Adrenal gland (tissue), 9 donors: ENCODE measurements at regions not wholly inside any gene's neighbourhood (a gene's known extent, or its start where the extent isn't known, plus 50 kb on each side); places are given as distances from the start of the nearest gene placed in this dataset.

Experiments used
- DNase-seq, 7 donors: peaks; one replicate each; pipeline ENCODE4 v3.0.0-alpha.2; 2019 to 2020
- H3K27ac ChIP-seq, 5 donors: fragments of 200-600 bp; sonication (generic) in 4 of 5; 1 replicate in 3 of 5; 2 replicates in 2 of 5; pipeline versions ENCODE4 v1.5.1 to v1.8.0; 2016 to 2020; ENCODE audit warnings: mild to moderate bottlenecking in 1 of 5
- H3K27me3 ChIP-seq: fragments of 200-600 bp; 2 replicates; pipeline ENCODE4 v1.8.0; 2021
- H3K36me3 ChIP-seq, 2 donors: fragments of 200-600 bp; replicated peaks in 1 of 2; 1 replicate in 1 of 2; 2 replicates in 1 of 2; pipeline versions ENCODE4 v1.5.1 to v1.8.0; 2018 to 2022
- H3K4me1 ChIP-seq, 2 donors: fragments of 200-600 bp; replicated peaks in 1 of 2; 1 replicate in 1 of 2; 2 replicates in 1 of 2; pipeline versions ENCODE4 v1.5.1 to v1.8.0; 2018 to 2021
- H3K4me3 ChIP-seq, 4 donors: fragments of 200-600 bp; sonication (generic) in 3 of 4; one replicate each; pipeline ENCODE4 v1.5.1; 2016 to 2018
- H3K9me3 ChIP-seq, 3 donors: fragments of 200-600 bp; sonication (generic) in 1 of 3; replicated peaks in 1 of 3; 1 replicate in 2 of 3; 2 replicates in 1 of 3; pipeline versions ENCODE4 v1.5.1 to v1.8.0; 2016 to 2021
- POLR2A ChIP-seq, 2 donors: fragments of 450-650 bp; IDR thresholded peaks; one replicate each; pipeline ENCODE4 v1.6.1; 2017; ENCODE audit warnings: antibody characterized with exemption in 2 of 2, mild to moderate bottlenecking in 2 of 2, moderate library complexity in 1 of 2
- WGBS, 4 donors: extraction: QIAGEN DNeasy Blood & Tissue Kit in 2 of 4; methylation state at CpG; one replicate each; pipeline versions ENCODE4 v1.1.5 to v1.1.7; 2013 to 2017; 5-methylcytosine and 5-hydroxymethylcytosine counted together
- intact Hi-C, 2 donors: fragments of 100-400 bp; cut with DNase I; formaldehyde crosslinking; loops; one replicate each; pipeline versions ENCODE4 v1.14.1 to v1.15.0; 2022 to 2023
- TF ChIP-seq, protein P1 (sequence below), 6 experiments: fragments of 450-650 bp in 4 of 6; fragments of 200-600 bp in 2 of 6; sonication (generic) in 1 of 6; IDR thresholded peaks; 1 replicate in 5 of 6; 2 replicates in 1 of 6; pipeline versions ENCODE4 v1.5.1 to v1.8.0; 2016 to 2021; ENCODE audit warnings: antibody characterized with exemption in 6 of 6, mild to moderate bottlenecking in 2 of 6, moderate library complexity in 1 of 6
- donor health status: healthy with polysubstance abuse.
- donor health status: Bipolar disorder and iron deficiency.
- donor health status: DM: yes; HTN: yes; CAD: no.
- donor health status: DM: no; HTN: no; CAD: no.
- donor health status: DM: no; HTN: no; CAD: no.

DNA sequence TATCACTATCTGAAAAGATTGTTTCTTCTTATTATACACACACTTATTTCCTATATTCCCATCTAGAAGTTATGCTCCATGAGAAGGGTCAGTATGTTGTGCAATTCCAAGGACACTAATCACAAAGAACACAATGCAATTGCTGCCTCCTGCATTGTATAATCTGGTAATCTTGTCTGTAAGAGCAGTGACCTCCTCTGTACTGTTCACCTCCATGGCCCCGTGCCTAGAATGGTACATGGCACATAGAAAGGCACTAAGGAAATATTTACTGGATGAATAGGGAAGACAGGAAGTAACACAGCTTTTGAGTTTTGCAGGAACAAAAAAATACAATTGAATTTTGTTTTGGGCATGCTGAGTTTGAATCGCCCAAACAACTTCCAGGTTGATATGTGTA is 214.6 kb upstream of the SALL1 start:
- Histone ChIP-seq H3K9me3 (no peaks in the 10 kb centered on the region), H3K27ac (no peak overlapping the region), H3K36me3 (no peaks in the 10 kb centered on the region), H3K27me3 (no peaks in the 10 kb centered on the region), H3K4me3 (no peak overlapping the region), H3K4me1 (no peaks in the 10 kb centered on the region)
- no peak for DNase-seq
- no peak for TF ChIP-seq POLR2A (IDR thresholded peaks at IDR 0.05)
- TF ChIP-seq, protein P1, sequence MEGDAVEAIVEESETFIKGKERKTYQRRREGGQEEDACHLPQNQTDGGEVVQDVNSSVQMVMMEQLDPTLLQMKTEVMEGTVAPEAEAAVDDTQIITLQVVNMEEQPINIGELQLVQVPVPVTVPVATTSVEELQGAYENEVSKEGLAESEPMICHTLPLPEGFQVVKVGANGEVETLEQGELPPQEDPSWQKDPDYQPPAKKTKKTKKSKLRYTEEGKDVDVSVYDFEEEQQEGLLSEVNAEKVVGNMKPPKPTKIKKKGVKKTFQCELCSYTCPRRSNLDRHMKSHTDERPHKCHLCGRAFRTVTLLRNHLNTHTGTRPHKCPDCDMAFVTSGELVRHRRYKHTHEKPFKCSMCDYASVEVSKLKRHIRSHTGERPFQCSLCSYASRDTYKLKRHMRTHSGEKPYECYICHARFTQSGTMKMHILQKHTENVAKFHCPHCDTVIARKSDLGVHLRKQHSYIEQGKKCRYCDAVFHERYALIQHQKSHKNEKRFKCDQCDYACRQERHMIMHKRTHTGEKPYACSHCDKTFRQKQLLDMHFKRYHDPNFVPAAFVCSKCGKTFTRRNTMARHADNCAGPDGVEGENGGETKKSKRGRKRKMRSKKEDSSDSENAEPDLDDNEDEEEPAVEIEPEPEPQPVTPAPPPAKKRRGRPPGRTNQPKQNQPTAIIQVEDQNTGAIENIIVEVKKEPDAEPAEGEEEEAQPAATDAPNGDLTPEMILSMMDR (IDR thresholded peaks at IDR 0.05), result no peak
- intact Hi-C loops, result no loop called here
- WGBS, 4 donors, result 61 to 73% (median 67%) methylated on average over 2 of the region's 2 CpGs

DNA sequence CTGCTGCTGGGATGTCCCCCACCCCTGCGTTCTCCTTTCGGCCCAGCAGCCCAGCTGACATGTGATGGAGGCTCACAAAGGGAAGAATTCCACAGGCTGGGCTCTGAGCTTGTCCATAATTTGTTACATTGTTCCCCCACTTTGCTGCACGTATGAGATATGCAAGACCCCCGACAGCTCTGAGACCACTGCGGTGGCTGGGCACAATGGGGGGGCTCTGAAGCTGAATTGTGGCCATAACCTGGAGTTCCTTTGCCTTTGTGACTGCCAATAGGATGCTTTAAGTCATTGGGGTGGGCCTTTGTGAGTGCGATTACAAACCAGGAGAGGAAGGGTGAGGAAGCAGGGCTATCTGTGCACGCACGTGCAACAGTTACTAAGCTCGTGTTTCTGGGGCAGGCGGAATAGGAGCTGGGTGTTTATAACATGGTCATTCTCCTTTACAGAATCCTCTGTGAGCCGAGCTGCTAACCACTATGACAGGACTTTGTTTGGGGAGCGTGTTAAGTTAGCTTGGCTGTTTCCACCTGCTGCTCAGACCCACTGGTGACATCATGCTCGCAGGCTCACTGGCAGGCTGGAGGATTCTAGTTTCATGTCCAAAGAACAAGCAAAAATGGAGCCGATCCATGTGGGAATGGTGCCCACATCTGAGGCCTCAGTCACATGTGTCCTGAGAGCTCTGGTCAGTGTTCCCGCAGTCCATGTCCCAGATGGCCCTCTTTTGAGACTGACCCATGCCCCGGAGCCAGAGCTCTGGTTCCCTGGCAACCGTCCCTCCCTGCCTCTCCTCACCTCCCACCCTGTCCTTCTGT is 208.3 kb upstream of the SALL1 start:
- intact Hi-C loops, result no loop called here
- DNase-seq, result peak in 4 of 7 donors; percentile 8 to 82 (median 18)
- TF ChIP-seq, protein P1 (IDR thresholded peaks at IDR 0.05), result no peak
- no peak for TF ChIP-seq POLR2A (IDR thresholded peaks at IDR 0.05)
- Histone ChIP-seq H3K27me3 (no peaks in the 10 kb centered on the region), H3K36me3 (no peaks in the 10 kb centered on the region), H3K9me3 (no peaks in the 10 kb centered on the region), H3K4me3 (no peak overlapping the region), H3K27ac (no peak overlapping the region), H3K4me1 (no peaks in the 10 kb centered on the region)
- WGBS, 4 donors, result 52 to 70% (median 63%) methylated on average over 11 to 17 of the region's 17 CpGs

DNA sequence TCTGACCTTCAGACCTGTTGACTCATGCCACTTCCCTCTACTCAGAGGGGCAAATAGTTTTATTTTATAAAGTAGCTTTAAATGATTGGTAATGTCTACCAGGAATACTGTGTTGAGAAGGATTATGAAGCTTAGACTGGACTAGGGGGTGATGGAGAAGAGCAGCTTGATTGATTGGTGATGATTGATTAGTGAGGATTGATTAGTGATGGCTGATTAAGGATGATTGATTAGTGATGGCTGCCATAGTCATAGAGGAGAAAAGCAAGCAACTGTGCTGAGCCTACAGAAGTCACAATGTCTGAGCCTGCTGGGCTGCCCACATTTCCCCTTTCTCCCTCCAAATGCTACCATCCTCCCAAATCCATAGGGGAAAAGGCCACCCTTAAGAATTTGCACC is 206.8 kb upstream of the SALL1 start:
- intact Hi-C loops, result no loop called here
- Histone ChIP-seq H3K27me3 (no peaks in the 10 kb centered on the region), H3K9me3 (no peaks in the 10 kb centered on the region), H3K4me3 (no peak overlapping the region), H3K36me3 (no peaks in the 10 kb centered on the region), H3K27ac (no peak overlapping the region), H3K4me1 (no peaks in the 10 kb centered on the region)
- no peak for DNase-seq
- no peak for TF ChIP-seq POLR2A (IDR thresholded peaks at IDR 0.05)
- TF ChIP-seq, protein P1 (IDR thresholded peaks at IDR 0.05), result no peak

DNA sequence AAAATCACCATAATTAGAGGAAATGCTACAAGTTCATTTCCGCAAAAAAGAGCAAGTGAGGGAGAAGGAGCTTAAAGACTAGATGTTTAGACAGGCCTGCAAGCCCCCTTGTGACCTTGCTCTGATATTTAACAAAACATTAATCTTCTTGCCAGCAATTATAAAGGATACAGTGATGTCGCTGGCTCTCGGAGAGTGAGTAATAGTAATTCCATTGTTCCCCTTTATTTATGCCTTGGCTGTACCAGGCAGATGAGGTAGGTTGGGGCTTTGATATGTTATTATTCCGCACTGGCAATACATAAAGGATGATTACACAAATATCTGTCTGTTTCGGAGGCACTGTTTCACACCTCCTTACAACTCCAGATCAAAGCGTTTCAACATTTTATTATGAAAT is 204.8 kb upstream of the SALL1 start:
- no peaks in the 10 kb centered on the region for H3K36me3 ChIP-seq
- H3K4me1 ChIP-seq, result no peaks in the 10 kb centered on the region
- intact Hi-C loops, result no loop called here
- no peak overlapping the region for H3K4me3 ChIP-seq
- WGBS, 4 donors, result 73 to 80% (median 76%) methylated on average over 6 of the region's 6 CpGs
- no peak overlapping the region for H3K27ac ChIP-seq
- no peaks in the 10 kb centered on the region for H3K9me3 ChIP-seq
- no peak for TF ChIP-seq POLR2A (IDR thresholded peaks at IDR 0.05)
- TF ChIP-seq, protein P1 (IDR thresholded peaks at IDR 0.05), result no peak
- no peak for DNase-seq
- no peaks in the 10 kb centered on the region for H3K27me3 ChIP-seq
